Heart left ventricle (tissue), 16 donors: ENCODE measurements at regions not wholly inside any gene's neighbourhood (a gene's known extent, or its start where the extent isn't known, plus 50 kb on each side); places are given as distances from the start of the nearest gene placed in this dataset.

Experiments used
- ATAC-seq, 4 donors: fragments of 200-7000 bp; cut with Tn5 transposase; one replicate each; pipeline ENCODE4 v1.9.1; 2020 to 2022; ENCODE audit warnings: moderate library complexity in 4 of 4, mild to moderate bottlenecking in 3 of 4, moderate number of reproducible peaks in 1 of 4
- DNase-seq, 5 donors: peaks; one replicate each; pipeline ENCODE4 v3.0.0-alpha.2; 2020
- H3K27ac ChIP-seq, 12 donors: fragments of 200-600 bp; sonication (generic) in 4 of 12; one replicate each; pipeline versions ENCODE4 v1.5.0 to v1.8.0; 2016 to 2022; ENCODE audit warnings: mild to moderate bottlenecking in 2 of 12
- H3K27me3 ChIP-seq, 9 donors: fragments of 200-600 bp; sonication (generic) in 2 of 9; one replicate each; pipeline versions ENCODE4 v1.5.1 to v1.8.0; 2016 to 2022; ENCODE audit warnings: mild to moderate bottlenecking in 3 of 9
- H3K36me3 ChIP-seq, 9 donors: fragments of 200-600 bp; sonication (generic) in 2 of 9; one replicate each; pipeline versions ENCODE4 v1.5.0 to v1.8.0; 2018 to 2022; ENCODE audit warnings: mild to moderate bottlenecking in 2 of 9
- H3K4me1 ChIP-seq, 12 donors: fragments of 200-600 bp; sonication (generic) in 4 of 12; one replicate each; pipeline versions ENCODE4 v1.5.0 to v1.8.0; 2016 to 2022; ENCODE audit warnings: mild to moderate bottlenecking in 3 of 12
- H3K4me3 ChIP-seq, 12 donors: fragments of 200-600 bp; sonication (generic) in 4 of 12; one replicate each; pipeline versions ENCODE4 v1.5.0 to v1.8.0; 2017 to 2022; ENCODE audit warnings: mild to moderate bottlenecking in 9 of 12, moderate library complexity in 4 of 12
- H3K9me3 ChIP-seq, 12 donors: fragments of 200-600 bp; sonication (generic) in 4 of 12; one replicate each; pipeline versions ENCODE4 v1.5.0 to v1.8.0; 2016 to 2022; ENCODE audit warnings: mild to moderate bottlenecking in 1 of 12
- CTCF ChIP-seq, 12 donors: fragments of 200-600 bp; sonication (generic) in 4 of 12; IDR thresholded peaks; one replicate each; pipeline versions ENCODE4 v1.5.0 to v1.8.0; 2018 to 2022; ENCODE audit warnings: antibody characterized with exemption in 12 of 12, mild to moderate bottlenecking in 5 of 12
- POLR2A ChIP-seq, 2 donors: fragments of 450-650 bp; IDR thresholded peaks; one replicate each; pipeline ENCODE4 v1.6.1; 2017; ENCODE audit warnings: antibody characterized with exemption in 2 of 2, mild to moderate bottlenecking in 2 of 2, moderate library complexity in 2 of 2
- WGBS, 4 donors: extraction: QIAGEN DNeasy Blood & Tissue Kit in 2 of 4; methylation state at CpG; one replicate each; pipeline versions ENCODE4 v1.1.5 to v1.1.7; 2013 to 2018; 5-methylcytosine and 5-hydroxymethylcytosine counted together
- intact Hi-C, 10 donors: fragments of 100-400 bp; cut with DNase I; formaldehyde crosslinking; loops; one replicate each; pipeline versions ENCODE4 v1.11.1 to v1.14.2; 2022
- donor health status: ischemic (EF 13 %, LVEDD 7.1; RV severe dilation, severe dysfunction).
- donor health status: healthy with polysubstance abuse.
- donor health status: DM: no; HTN: yes; CAD: no.
- donor health status: DM: no; HTN: no; CAD: no.
- donor health status: ischemic (EF 25% LVEDD 6.9; RV normal size, moderate dysfunction).
- donor health status: ischemic (EF 25% LVEDD 5.7; RV mildly dilated, moderate dysfunction).
- donor health status: healthy.
- donor health status: DM: yes; HTN: yes; CAD: no.
- donor health status: ischemic (EF 35%, LVEDD 5.7; RV mildly dilated, moderate dysfunction).
- donor health status: nonischemic (EF 11% LVEDD 7.7; RV severe dilation, severe dysfunction).
- donor health status: DM: yes; HTN: yes; CAD: no.
- donor health status: PGD.
- donor health status: ischemic (EF 29% LVEDD 5.4; RV normal size, mild dysfunction).
- donor health status: nonischemic (EF 23%, LVEDD 6.1; RV moderate dilation, normal function).

DNA sequence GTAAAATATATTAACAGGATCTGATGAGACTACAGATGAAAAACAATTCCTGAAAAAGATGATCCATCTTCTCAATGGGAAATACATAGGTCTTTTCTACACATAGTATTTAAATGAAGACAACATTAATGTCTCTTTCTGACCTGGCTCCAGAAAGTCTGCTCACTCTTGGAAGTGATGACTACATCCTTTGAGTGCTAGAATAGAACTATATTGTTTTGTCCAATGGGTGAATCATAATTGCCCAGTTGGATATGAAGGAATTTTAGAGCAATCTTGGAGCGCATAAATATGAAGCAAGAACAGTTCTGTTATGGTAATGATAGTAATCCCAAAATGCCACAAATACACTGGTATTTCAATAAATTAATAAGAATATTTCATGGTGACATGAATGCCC lies 322.1 kb downstream of the DEPDC1B start:
- Histone ChIP-seq H3K36me3 (no peaks in the 10 kb centered on the region), H3K9me3 (no peaks in the 10 kb centered on the region), H3K4me3 (no peak overlapping the region), H3K27me3 (no peaks in the 10 kb centered on the region), H3K4me1 (no peaks in the 10 kb centered on the region), H3K27ac (no peak overlapping the region)
- DNase-seq (no peak), ATAC-seq (no peak)
- TF ChIP-seq POLR2A (IDR thresholded peaks at IDR 0.05) (no peak), CTCF (IDR thresholded peaks at IDR 0.05) (no peak)
- intact Hi-C loops: no loop called here
- WGBS, 4 donors: 86 to 97% (median 90%) methylated on average over 1 of the region's 1 CpG

- no peak overlapping the region for H3K27ac ChIP-seq
- no peaks in the 10 kb centered on the region for H3K27me3 ChIP-seq
- TF ChIP-seq POLR2A (IDR thresholded peaks at IDR 0.05) (no peak), CTCF (IDR thresholded peaks at IDR 0.05) (no peak)
- H3K36me3 ChIP-seq: no peaks in the 10 kb centered on the region
- DNase-seq (no peak), ATAC-seq (no peak)
- H3K4me1 ChIP-seq: no peaks in the 10 kb centered on the region
- 87 to 95% (median 89%) methylated on average over 4 of the region's 4 CpGs for WGBS, 4 donors
- intact Hi-C loops: no loop called here
- H3K9me3 ChIP-seq: no peaks in the 10 kb centered on the region
- no peak overlapping the region for H3K4me3 ChIP-seq
Observed at GRCh38 chr5:60376860-60377259, 323.1 kb downstream of the DEPDC1B start.

DNA sequence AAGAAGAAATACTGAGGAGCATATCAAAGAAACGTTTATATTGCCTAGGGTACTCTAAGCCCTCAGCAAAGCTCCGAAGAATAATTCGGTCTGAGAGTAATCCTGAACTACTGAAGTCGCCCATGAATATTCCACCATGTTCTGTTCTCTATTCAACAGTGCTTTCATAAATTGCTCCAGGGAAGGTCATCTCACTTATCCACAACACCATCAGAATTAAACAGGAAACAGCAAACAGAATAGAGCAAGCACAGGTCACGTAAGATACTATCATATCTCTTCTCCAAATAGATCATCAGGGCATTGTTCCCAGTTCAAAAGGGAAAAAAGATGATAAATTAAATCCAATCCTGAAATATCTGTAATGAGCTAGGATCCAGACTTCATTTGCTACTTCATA lies 325.6 kb downstream of the DEPDC1B start:
- H3K27me3 ChIP-seq: no peaks in the 10 kb centered on the region
- no peaks in the 10 kb centered on the region for H3K4me1 ChIP-seq
- ATAC-seq (no peak), DNase-seq (no peak)
- WGBS, 4 donors: 68 to 73% (median 70%) methylated on average over 5 of the region's 5 CpGs
- no peak overlapping the region for H3K4me3 ChIP-seq
- H3K36me3 ChIP-seq: no peaks in the 10 kb centered on the region
- intact Hi-C loops: no loop called here
- TF ChIP-seq CTCF (IDR thresholded peaks at IDR 0.05): no peak
- H3K27ac ChIP-seq: no peak overlapping the region
- H3K9me3 ChIP-seq: no peaks in the 10 kb centered on the region

- WGBS, 4 donors: 91 to 93% (median 92%) methylated on average over 7 of the region's 7 CpGs
- H3K36me3 ChIP-seq: no peaks in the 10 kb centered on the region
- no peak overlapping the region for H3K27ac ChIP-seq
- DNase-seq (no peak), ATAC-seq (no peak)
- H3K4me3 ChIP-seq: no peak overlapping the region
- H3K27me3 ChIP-seq: no peaks in the 10 kb centered on the region
- H3K9me3 ChIP-seq: no peaks in the 10 kb centered on the region
- no peaks in the 10 kb centered on the region for H3K4me1 ChIP-seq
- TF ChIP-seq CTCF (IDR thresholded peaks at IDR 0.05) (no peak), POLR2A (IDR thresholded peaks at IDR 0.05) (no peak)
- intact Hi-C loops: no loop called here
Observed at GRCh38 chr5:60372786-60373185, 327.2 kb downstream of the DEPDC1B start.
